Fibroblast of mammary gland (primary cell): ENCODE measurements at regions not wholly inside any gene's neighbourhood (a gene's known extent, or its start where the extent isn't known, plus 50 kb on each side); places are given as distances from the start of the nearest gene placed in this dataset.

Source experiments
- DNase-seq: peaks from one replicate; pipeline ENCODE4 v3.0.0-alpha.2; 2010; ENCODE audit warnings: low read depth
- H3K4me3 ChIP-seq: 2 replicates; pipeline ENCODE4 v1.5.1; 2011; ENCODE audit warnings: low read depth, mild to moderate bottlenecking, low read length, moderate library complexity; ENCODE audit not compliant: control insufficient read depth
- CTCF ChIP-seq: conservative IDR thresholded peaks from 2 replicates; pipeline ENCODE4 v1.5.1; 2011; ENCODE audit warnings: low read depth, low read length, inconsistent platforms; ENCODE audit not compliant: control insufficient read depth, insufficient read depth

GRCh38 chr3:135382621-135383020 lies 582.9 kb upstream of the PPP2R3A start:
- no peak overlapping the region for H3K4me3 ChIP-seq
- DNase-seq: no peak
- no peak for TF ChIP-seq CTCF

- TF ChIP-seq CTCF: no peak
- no peak for DNase-seq
- H3K4me3 ChIP-seq: no peak overlapping the region
Observed at GRCh38 chr3:135383301-135383700, 582.2 kb upstream of the PPP2R3A start.

GRCh38 chr3:135392151-135392550 lies 573.4 kb upstream of the PPP2R3A start:
- H3K4me3 ChIP-seq: no peak overlapping the region
- DNase-seq: no peak
- no peak for TF ChIP-seq CTCF

- TF ChIP-seq CTCF: no peak
- H3K4me3 ChIP-seq: no peak overlapping the region
- DNase-seq: no peak
Observed at GRCh38 chr3:135393159-135393558, 572.4 kb upstream of the PPP2R3A start.

GRCh38 chr3:135393898-135394525 lies 571.5 kb upstream of the PPP2R3A start:
- TF ChIP-seq CTCF: no peak
- no peak for DNase-seq
- no peak overlapping the region for H3K4me3 ChIP-seq

GRCh38 chr3:135412475-135412874 lies 553.1 kb upstream of the PPP2R3A start:
- DNase-seq: no peak
- no peak overlapping the region for H3K4me3 ChIP-seq
- TF ChIP-seq CTCF: no peak

- no peak for DNase-seq
- TF ChIP-seq CTCF: no peak
- H3K4me3 ChIP-seq: no peak overlapping the region
Observed at GRCh38 chr3:135416182-135416581, 549.3 kb upstream of the PPP2R3A start.
